Left renal cortex interstitium (tissue), 4 donors: ENCODE measurements at regions not wholly inside any gene's neighbourhood (a gene's known extent, or its start where the extent isn't known, plus 50 kb on each side); places are given as distances from the start of the nearest gene placed in this dataset.
"Not testable (repeated sequence)": the region's sequence is repeated elsewhere in the genome, so short reads cannot be mapped to it uniquely, and the experiment has no call there.

ENCODE experiments used
- DNase-seq, 4 donors: peaks; one replicate each; pipeline ENCODE4 v3.0.0-alpha.2; 2013; ENCODE audit warnings: low read depth in 4 of 4, low spot score in 2 of 4, missing footprints in 1 of 4

DNA sequence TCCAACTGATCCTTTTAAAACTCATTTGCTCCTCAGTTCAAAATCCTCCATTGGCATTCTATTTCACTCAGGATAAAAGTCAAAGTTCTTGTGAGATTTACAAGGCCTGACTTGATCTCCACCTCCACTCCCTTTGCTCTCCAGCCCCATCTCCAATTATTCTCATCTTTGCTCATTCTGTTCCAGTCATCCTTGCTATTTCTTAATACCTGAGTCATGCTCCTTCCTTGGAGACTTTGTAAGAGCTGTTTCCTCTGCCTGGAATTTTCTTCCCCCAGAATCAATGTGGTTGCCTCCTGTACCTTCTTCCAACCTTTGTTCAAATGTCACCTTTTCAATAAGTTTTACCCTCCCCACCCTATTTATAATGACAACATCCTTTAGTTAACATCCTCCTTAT is 373.5 kb downstream of the HTR1B start:
- DNase-seq, result no peak

DNA sequence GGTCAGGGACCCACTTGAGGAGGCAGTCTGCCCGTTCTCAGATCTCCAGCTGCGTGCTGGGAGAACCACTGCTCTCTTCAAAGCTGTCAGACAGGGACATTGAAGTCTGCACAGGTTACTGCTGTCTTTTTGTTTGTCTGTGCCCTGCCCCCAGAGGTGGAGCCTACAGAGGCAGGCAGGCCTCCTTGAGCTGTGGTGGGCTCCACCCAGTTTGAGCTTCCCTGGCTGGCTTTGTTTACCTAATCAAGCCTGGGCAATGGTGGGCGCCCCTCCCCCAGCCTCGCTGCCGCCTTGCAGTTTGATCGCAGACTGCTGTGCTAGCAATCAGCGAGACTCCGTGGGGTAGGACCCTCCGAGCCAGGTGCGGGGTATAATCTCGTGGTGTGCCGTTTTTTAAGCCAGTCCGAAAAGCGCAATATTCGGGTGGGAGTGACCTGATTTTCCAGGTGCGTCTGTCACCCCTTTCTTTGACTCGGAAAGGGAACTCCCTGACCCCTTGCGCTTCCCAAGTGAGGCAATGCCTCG is 375.4 kb downstream of the HTR1B start:
- DNase-seq, result not testable (repeated sequence)

DNA sequence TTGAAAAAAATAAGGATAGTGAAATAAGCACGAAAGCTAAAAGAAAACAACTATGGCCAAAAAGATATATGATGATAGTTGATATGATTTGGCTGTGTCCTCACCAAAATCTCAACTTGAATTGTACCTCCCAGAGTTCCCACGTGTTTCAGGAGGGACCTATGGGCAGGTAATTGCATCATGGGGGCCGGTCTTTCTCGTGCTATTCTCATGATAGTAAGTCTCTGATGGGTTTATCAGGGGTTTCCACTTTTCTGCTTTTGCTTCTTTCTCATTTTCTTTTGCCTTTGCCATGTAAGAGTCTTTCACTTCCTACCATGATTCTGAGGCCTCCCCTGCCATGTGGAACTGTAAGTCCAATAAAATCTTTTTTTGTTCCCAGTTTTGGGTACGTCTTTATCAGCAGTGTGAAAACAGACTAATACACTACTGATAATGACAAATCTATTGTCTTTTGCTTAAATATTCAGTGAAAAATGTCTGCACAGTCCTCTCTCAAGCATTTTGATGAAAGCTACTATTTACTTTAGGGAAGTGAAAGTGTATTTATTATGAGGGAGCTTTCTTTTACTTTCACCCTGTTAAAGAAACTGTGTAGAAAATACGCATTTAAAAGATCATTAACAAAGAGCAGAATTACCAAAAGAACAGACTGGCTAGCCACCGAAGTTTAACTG is 389.1 kb downstream of the HTR1B start:
- no peak for DNase-seq

DNA sequence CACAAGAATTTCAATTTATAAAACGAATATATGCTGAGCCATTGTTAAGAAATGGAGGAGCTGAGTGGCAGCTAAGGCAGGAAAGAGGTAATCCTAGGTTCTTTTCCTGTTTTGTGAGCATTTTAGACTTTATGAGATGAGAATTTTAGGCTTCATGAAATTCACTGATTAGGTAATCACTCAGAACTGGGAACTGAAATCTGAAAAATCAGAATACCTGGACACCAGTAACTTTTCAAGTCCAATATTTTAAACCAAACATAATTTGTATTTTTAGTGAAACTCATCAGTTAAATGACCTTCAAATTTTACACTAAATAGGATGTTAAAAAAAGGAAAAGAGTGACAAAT is 389.9 kb downstream of the HTR1B start:
- no peak for DNase-seq

DNA sequence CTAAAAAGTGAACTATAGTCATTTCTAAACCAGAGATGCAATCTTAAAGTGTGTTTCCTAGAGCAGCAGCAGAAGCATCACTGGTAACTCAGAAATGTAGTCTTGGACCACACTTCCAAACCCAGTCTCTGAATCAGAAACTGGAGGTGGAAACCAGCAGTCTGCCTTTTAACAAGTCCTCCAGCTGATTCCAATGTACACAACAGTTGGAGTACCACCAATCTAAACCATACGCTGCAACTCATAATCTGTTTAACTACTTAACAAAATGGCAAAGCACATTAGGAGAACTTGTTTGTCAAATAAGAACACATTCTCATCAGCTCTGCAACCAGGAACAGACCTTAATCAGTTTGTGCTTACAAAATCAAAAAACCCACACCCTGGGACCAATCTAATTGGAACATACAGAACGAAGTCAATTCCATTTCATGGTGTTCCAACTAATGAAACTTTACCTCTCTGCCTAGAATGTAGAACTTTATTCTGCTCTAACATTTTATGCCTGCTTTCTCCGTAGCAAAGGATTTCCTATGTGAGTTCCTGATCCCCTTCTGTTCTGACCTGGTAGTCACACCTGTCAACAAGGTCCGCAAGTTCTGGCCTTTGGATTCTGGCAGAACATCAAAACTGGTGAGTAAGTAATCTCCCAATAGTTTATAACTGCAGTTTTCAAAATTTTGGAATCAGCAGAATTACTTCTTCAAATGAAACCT is 390.4 kb downstream of the HTR1B start:
- no peak for DNase-seq

- DNase-seq, result no peak
Measured at GRCh38 chr6:77063494-77063893, 399.8 kb downstream of the HTR1B start.

GRCh38 chr6:77055711-77056110 is 407.6 kb downstream of the HTR1B start:
- no peak for DNase-seq

GRCh38 chr6:77040568-77041195 is 422.6 kb downstream of the HTR1B start:
- DNase-seq, result no peak

DNA sequence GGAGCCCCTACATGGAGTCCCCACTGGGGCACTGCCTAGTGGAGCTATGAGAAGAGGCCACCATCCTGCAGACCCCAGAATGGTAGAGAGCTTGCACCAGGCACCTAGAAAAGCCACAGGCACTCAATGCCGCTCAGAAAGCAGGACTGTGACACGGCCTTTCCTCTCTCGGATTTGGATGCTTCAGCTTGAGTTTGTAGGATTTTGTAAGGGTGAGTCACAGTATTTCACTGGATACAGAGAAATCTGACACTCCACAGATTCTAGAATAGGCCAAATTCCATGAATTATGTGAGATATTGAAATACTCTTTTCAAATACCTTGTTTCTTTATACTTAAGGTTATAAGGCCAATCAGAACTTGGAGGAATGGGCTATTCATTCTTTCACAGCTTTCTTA is 424.5 kb downstream of the HTR1B start:
- no peak for DNase-seq

DNA sequence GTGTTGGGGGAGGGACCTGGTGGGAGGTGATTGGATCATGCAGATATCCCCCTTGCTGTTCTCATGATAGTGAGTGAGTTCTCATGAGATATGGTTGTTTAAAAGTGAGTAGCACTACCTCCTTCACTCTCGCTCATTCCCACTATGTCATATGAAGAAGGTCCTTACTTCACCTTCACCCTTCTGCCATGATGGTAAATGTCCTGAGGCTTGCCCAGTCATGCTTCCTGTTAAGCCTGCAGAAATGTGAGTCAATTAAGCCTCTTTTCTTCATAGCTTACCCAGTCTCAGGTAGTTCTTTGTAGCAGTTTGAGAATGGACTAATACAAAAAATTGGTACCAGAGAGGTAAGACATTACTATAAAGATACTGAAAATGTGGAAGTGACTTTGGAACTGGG is 425.9 kb downstream of the HTR1B start:
- DNase-seq, result no peak

- no peak for DNase-seq
Measured at GRCh38 chr6:77036400-77036799, 426.9 kb downstream of the HTR1B start.

- DNase-seq, result no peak
Measured at GRCh38 chr6:77034161-77034560, 429.1 kb downstream of the HTR1B start.

DNA sequence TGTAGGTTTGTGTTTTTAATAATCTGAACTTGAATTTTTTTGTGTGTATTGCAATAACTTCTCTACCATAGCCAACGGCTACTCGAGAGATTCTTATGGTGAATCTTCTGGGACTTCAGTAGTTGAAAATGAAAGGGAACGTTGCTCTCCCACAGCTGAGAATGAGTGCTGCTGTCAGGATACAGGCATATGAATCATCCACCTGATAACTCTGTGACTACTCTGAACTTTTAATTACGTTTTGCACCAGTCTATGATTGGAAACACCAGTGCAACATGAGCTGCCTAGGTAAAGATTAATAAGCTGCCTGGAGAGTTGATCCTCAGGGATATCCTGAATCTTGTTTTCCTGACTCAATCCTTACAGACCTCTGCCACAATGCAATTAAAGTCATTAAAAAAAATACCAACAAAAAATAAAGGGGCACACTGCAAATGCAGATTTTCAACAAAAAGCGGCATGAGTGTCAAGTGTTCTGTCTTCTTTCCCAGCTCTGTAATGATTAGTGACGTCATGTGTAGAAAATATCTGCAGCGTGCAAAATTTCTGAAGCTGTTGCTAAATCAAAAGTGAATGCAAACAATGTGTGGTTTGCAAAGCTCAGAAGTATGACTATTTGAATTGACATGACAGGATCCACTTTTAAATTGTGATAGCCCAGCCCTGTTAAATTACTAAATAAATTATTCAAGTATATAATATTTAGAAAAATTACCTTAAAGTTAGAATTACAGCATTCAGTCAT is 432.2 kb downstream of the HTR1B start:
- no peak for DNase-seq

GRCh38 chr6:77026341-77026740 is 436.9 kb downstream of the HTR1B start:
- no peak for DNase-seq

DNA sequence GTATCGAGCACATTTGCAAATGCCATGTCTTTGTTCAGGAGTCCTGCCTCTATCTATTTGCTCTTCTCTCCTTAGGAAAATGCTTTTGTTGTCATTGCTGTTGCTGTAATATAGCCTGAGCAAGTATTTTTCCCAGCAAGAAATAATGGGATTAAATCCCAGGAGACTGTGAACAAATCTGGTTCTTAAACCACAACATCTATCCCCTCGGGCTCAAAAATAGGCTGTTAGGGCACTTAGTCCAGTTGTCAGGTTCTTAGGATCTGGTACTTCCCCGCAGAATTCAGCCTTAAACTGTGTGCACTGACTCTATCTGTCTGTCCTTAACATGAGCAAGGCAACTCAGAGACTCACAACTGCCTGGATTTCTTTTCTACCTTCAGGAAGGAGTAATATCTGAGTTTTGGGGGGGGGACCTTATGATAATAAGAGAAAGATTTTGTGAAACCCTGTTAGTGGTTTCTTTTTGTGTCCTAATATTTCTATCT is 437.5 kb downstream of the HTR1B start:
- DNase-seq, result no peak

DNA sequence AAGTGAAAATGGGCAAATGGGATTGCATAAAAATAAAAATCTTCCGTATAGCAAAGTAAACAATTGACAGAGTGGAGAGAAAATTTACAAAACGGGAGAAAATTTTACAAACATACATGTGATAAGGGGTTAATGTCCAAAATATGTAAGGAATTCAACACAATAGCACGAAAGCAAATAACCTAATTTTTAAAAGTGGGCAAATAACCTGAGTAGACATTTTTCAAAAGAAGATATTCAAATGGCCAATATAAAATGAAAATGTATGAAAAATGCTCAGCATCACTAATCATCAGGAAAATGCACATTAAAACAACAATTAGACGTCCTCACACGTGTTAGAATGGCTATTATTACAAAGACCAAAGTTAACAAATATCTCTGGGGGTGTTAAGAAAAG is 441.5 kb downstream of the HTR1B start:
- DNase-seq, result no peak

GRCh38 chr6:77021232-77021631 is 442.1 kb downstream of the HTR1B start:
- DNase-seq, result no peak

- DNase-seq, result no peak
Measured at GRCh38 chr6:77019081-77019480, 444.2 kb downstream of the HTR1B start.

- DNase-seq, result no peak
Measured at GRCh38 chr6:77017537-77017936, 445.8 kb downstream of the HTR1B start.

GRCh38 chr6:77015350-77015749 is 447.9 kb downstream of the HTR1B start:
- no peak for DNase-seq

DNA sequence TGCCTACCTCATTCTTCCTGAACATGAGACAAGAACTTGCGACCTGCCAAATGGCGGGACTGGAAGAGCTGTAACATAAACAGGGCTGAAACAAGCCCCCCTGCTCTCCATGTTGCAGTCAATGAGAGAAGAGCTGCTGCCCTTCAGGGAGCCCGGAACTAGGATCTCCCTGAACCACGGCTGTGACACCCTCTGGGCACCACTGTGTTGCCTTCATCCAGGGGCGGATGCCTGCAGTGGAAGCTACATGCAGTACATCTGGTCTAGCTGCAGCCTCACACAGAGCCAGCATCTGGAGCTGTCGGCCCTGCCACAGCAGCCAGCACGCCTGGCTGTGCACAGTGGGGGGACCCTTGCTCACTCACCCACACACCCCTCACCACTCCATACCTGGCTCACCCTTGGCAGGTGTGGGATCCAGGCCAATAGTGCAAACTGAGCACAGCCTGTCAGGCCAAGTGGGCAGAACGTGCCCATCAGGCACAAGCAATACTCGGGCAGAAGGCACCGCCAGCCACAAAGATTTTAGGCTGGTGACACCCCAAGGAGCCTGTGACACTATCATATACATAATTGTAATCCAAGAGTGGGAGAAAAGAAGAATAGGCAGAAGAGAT is 451.3 kb downstream of the HTR1B start:
- no peak for DNase-seq
